HG03571 (cell line): ENCODE measurements at regions not wholly inside any gene's neighbourhood (a gene's known extent, or its start where the extent isn't known, plus 50 kb on each side); places are given as distances from the start of the nearest gene placed in this dataset.
"Not testable (repeated sequence)": the region's sequence is repeated elsewhere in the genome, so short reads cannot be mapped to it uniquely, and the experiment has no call there.

Experiments used
- ATAC-seq: cut with Tn5 transposase; IDR thresholded peaks from one replicate; pipeline ENCODE4 v1.9.1; 2021; ENCODE audit not compliant: unreplicated experiment

DNA sequence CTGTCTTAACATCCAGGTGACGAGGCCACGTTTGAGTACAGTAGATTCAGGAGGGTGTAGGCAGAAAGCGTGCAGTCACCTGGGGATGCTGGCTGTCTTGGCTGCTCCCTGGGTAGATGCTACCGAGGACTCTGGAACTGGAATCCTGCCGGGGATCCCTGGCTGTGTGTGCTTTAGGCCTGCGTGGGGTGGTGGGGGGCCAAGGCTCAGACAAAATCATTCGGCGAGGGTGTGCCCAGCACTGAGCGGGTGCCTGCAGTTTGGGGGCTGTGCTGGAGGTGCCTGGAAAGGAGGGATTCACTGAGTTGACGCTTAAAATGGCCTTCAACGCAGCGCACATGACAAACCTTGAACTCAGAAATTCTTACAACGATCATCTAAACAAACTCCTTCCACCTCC lies 93.5 kb upstream of the PODXL start:
- no peak for ATAC-seq

DNA sequence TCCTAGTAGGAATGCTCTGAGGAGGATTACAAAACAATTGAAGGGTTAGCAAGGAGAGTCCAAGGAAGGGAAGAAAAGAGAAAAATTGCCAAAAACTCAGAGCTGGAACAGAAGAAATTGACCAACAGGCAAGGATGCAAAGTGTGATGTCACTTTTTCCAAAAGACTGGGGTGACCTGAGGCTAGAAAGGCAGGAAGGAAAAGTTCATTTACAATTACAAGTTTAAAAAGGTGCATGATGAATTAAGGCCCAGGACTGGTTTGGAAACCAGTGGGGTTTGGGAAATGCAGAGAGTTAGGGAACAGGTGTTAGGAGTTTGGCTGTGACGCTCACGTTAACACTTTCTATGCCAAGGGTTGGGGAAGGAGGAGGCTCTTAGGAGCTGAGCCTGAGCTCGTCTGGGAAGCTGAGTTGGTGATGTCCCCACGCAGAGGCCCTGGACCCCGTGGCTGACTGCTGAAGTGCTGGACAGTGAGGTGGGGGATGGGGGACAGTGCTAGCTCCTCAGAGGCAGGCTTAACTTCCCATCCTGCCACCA lies 92.6 kb upstream of the PODXL start:
- no peak for ATAC-seq

DNA sequence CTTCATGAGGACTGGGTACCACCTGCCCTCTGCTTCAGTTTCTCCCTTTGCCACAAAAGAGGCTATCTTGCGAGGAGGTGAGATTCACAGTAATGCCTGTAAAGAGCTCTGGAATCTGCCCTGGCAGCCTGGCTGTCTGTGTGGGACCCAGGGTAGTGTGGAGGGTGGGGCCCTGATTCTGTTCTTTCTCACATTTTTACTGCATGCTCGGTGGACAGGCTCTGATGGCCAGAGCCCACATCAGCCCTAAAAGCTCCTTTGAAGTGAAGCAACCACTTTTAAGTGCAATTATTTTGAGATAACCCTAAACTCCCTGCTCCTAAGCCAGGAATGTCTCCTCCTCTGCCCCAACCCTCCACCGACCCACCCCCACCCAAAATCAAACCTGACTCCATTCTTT lies 92.1 kb upstream of the PODXL start:
- no peak for ATAC-seq

DNA sequence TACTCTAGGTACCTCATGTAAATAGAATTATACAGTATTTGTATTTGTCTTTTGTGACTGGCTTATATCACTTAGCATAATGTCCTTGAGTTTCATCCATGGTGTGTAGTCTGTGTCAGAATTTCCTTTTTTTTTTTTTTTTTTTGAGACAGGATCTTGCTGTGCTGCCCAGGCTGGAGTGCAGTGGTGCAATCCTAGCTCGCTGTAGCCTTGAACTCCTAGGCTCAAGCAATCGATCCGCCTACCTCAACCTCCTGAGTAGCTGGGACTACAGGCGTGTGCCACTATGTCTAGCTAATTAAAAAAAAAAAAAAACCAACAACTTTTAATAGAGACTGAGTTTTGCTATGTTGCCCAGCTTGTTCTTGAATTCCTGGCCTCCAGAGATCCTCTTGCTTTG lies 89.8 kb upstream of the PODXL start:
- no peak for ATAC-seq

DNA sequence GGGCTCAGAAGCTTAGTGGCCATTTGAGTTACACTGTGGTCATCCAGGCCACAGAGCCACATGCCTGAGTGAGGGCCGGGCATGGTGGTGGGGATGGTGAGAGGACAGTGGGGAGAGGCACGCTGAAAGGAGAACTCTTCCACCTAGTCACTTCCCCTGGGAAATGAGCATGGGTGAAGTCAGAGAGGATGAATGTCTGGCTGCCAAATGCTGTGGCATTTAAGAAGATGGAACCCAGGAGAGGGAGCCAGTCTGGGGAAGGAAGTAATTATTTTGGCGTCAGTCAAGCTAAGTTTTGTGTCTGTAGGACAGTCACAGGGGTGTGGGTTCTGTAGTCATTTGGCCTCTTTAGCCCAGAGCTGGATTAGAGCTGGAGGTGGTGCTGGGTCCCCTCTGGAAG lies 86.0 kb upstream of the PODXL start:
- no peak for ATAC-seq

DNA sequence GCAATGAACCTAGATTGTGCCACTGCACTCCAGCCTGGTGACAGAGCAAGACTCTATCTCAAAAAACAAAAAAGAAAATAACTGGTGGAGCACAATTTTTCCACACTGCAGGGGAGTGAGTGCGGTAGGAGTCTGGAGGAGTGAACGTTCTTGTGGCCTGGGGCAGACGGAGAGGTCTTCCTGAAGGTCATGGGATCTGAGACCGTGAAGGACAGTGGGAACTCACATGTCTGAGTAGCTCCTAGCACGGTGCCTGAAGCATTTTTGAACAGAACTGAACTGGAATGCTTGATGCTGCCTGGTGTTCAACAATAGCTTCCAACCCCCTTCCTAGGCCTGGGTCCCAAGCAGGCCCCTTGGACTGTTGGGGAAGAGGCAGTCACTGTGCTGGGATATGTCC lies 84.3 kb upstream of the PODXL start:
- ATAC-seq: no peak

DNA sequence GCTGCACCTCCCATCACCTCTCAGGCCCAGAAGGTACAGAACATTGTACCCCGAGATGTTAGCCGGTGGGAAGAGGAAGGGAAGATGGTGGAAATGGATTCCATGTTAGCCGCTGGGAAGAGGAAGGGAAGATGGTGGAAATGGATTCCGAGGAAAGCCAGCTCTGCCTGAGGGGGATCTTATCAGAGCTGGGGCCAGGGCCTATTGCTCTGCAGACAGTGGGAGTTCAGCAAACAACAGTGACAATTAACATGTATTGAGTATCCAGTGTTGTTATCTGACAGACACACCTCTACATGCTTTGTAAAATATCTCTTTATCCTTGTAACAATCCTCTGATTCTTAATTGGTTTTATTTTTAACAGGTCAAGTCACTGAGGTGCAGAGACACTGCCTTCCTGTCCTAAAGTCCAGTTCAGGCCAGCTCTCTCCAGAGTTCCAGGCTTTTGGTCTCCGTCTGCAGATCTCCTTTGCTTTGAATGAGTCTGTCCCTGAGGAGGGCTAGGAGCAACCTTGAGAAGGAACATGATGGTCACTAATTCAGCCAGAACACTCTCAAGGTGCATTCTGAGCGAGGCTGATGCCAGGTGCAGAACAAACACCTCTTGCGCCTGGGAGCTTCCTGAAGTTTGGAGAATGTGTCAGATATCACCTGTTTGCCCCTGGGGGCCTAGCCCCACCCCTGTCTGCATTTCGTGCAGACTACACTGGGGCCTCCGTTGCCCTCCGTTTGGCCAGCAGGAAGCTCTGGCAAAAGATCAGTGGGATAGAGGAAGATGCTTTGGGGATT lies 82.4 kb upstream of the PODXL start:
- ATAC-seq: no peak

DNA sequence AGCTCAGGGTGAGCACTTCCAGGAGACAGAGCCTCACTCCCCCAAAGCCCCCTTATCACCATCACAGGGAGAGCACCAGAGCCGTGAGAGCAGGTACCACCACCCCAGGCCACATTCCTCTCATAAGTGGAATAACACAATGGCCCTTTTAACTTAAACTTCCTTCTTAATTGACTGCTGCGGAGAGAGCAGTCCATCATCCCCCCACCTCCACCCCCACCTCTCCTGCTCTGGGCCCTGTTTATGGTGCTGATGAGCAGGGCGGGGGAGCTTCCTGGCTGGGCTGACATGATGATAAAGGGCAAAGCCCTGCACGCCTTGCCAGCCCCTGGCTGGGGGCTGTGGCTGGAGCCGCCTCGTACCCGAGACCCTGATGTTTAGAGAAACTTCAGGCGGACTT lies 81.4 kb upstream of the PODXL start:
- ATAC-seq: no peak

DNA sequence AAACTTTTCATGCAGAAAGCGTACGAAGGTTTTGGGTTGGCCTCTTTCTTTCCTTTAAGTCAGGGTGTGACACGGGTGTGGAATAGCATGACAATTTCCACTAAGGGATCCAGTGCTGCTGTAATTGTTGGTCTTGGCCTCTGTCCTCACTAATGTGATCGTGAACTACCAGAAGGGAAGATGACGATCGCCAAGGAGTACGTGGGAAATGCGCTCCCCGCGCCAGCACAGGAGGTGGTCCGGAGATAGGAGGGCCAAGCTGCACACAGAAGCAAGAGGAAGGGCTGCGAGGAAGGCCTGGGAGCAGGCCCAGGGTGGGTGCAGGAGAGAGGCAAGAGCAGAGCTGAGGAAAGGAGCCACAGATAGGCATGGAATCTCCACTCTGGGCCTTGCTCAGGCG lies 79.7 kb upstream of the PODXL start:
- no peak for ATAC-seq

DNA sequence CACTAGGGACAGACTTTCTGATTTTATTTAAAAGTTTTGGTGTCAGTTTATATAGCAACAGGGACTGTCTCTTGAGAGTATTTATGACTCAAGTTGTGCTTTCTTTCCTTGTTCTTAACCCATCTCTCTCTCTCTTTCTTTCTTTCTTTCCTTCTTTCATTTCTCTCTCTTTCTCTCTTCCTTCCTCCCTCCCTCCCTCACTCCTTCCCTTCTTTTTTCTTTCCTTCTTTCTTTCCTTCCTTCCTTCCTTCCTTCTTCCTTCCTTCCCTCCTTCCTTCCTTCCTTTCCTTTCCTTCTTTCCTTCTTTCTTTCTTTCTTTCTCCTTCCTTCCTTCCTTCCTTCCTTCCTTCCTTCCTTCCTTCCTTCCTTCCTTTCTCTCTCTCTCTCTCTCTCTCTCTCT lies 77.8 kb upstream of the PODXL start:
- ATAC-seq: not testable (repeated sequence)

DNA sequence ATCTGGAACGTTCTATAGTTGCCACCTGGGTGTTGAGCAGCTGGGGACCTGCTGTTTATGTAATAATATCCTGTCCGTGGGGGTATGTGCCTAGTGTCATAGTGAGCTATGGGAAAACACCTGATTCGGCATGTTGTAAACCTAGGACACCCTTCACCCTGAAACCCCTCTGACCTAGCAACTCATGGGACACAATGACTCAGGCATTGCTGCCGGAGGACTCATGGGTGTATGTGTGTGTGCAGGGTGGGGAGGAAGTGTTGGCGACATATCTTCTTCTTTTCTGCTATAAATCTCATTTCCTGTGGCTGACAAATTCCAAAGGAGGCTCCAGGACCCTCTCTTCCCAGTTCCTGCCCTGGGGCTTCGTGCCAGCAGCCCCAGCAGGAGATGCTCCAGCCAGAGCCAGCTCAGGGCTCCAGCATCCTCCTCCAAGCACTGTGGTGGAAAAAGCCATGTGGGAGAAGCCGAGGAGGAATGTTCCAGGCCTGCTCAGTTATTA lies 77.0 kb upstream of the PODXL start:
- no peak for ATAC-seq

DNA sequence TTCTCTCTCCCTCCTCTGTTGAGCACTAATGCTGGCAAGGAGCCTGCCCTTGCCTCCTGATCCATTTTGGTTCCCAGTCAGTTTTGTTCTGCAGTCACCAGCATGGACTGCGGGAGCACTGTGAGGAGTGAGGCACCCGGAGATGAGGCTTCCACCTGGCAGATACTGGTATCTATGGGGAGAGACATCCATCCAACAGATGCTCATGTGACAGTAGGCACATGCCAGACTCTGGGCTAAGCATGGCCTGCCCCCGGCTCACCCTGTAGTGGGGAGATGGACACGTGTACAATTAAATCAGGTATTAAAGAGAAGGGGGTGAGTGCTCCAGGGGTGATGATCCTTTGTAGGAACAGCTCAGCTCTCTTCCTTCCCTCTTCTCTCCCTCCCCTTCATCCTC lies 74.0 kb upstream of the PODXL start:
- no peak for ATAC-seq

DNA sequence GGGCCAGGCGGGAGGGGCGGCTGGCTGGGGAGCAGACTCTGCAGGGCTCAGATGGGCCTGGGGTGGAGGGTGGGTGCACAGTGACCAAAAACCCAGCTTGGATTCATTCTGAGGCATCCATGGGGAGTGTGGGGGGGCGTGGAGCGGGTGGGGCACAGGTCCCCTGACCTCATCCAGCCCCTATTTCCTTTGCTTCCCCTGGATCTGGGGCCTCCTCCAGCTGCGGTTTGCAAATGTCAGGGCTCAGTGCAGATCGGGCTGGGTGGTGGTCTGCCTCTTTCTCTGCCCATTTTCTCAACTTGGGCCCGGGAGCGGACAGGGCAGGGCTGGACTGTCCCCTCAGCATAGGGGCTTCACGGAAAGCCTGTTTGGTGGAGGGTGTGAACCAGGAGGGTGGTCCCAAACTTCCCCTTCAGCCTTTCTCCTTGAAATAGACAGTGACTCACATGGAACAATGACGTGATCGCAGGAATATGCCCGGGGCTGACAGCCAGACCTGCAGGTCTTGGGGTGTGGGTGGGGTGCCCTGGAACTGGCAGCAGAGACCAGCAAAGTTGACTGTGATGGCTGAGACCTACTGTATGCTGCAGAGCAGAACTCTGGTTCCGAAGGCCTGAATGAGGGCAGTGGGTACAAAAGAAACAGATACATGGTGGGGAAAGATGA lies 72.9 kb upstream of the PODXL start:
- ATAC-seq: no peak

DNA sequence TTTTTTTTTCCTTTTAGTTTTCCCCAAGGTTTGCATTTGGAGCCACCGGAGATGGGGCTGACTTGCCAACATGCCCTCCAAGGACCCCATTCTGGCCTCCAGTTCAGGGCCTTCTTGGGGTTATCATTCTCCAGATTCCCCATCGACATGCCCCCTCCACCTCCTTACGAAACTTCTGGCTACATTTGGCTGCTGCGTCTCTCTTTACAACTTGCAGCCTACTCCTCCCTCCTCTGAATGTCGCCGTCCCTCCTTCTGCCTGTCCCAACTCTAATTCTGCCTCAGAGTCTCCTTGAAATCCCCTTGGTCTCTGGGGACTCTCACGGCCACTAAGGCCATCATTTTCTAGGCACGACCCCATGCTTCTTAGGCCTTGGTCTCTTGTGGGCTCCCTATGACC lies 72.2 kb upstream of the PODXL start:
- ATAC-seq: no peak

DNA sequence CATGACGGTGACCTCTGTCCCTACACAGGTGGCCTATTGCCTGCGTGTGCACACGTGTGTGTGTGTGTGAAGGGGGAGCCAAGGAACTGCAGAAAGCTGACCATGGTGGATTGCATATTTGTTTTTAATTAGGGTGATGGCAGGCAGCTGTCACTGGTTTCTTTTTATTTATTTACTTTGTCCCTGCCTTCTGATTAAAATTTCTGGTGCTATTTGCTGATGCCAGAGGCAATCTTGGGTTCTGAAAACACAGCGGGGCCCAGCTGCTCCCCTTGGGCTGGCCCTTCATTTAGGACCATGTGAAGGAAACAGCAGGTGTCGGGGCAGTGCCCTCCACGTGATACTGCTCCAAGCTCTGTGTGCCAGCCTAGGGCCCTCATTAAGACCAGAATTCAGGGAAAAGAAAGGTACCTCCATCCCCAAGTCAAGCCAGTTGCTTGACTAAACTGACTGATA lies 71.3 kb upstream of the PODXL start:
- no peak for ATAC-seq

DNA sequence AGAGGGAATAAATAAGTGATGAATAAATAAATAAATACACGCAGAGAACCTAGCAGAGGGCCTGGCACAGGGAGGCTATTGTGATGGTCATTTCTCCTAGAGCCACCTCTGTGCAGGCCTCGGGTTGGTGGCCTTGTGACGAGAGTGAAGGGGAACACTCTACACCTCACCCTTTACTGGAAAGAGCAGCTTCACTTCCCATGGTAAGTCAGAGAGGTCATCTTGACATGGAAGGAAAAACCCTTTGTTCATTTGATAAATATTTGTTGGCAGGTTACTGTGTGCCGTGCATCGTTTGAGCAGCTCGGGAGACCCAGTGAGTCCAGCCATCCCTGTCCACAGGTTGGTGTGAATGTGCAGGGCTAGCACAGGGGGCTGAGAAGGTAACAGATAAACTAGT lies 70.2 kb upstream of the PODXL start:
- ATAC-seq: no peak

DNA sequence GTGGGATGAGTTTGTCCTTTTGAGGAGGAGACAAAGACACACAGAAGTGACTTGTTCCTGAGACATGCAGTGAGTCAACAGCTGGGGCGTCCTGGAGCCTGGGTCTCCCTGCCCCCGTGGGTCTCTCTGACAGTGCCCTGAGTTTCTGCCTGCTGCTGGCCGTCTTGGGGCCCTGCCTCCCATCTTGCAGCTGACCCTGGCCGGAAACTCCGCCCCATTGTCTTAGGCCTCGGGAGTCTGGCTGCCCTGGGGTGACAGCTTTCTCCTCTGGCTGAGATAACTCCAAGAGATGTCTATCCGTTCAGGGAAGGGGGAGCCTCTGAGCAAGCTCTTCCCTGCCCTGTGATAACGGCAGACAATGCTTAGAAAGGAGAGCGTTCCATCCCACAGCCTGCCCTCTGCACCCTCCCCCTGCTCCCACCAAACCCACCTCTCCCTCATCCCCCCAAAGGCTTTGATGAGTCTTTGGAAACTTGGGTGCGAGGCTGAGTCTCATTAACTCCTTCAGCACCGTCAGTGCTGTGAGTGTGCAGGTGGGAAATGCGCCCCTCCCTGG lies 69.5 kb upstream of the PODXL start:
- ATAC-seq: no peak

DNA sequence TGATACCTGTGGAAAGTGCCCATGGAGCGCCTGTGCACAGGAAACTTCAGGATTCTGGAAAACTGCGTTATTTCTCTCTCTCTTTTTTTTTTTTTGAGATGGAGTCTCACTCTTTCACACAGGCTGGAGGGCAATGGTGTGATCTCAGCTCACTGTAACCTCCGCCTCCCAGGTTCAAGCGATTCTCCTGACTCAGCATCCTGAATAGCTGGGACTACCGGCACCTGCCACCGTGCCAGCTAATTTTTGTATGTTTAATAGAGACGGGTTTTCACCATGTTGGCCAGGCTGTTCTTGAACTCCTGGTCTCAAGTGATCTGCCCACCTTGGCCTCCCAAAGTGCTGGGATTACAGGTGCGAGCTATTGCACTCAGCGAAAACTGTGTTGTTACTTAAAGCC lies 68.9 kb upstream of the PODXL start:
- ATAC-seq: not testable (repeated sequence)

DNA sequence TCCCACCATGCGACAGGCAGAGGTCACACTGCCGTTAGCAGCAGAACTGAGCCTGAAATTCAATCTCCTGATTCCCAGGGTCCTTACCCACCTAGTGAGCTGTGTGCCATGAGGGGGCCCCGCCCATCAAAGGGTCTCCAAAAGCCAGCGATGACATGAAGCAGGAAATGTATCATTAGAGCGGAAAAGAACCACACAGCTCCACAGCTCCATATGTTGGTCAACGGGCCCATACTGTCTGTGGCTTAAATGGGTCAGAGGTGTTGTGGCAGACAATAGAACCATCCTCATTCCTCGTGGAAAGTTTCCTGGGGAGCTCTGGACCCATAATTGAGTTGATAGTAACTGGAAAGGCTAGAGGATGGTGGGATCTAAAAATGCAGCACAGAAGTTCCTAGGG lies 68.1 kb upstream of the PODXL start:
- no peak for ATAC-seq

DNA sequence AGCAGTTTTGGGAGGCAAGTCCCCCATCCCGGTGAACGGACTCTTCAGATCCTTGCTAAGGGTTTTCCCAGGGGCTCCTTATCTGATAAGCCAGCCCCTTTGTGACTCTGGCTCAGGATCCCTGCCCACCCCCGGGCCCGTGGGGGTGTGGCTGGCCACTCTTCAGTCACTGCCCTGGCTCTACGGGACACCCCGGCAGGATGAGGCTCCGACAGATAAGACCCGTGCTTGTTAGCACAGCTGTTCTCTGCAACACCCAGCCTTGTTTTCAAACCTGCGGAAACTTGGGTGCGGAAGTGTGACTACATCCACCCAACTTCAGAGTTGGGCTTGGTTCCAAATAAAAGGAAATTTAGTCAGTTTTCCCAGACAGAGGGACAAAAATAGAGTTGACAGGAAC lies 66.7 kb upstream of the PODXL start:
- no peak for ATAC-seq

DNA sequence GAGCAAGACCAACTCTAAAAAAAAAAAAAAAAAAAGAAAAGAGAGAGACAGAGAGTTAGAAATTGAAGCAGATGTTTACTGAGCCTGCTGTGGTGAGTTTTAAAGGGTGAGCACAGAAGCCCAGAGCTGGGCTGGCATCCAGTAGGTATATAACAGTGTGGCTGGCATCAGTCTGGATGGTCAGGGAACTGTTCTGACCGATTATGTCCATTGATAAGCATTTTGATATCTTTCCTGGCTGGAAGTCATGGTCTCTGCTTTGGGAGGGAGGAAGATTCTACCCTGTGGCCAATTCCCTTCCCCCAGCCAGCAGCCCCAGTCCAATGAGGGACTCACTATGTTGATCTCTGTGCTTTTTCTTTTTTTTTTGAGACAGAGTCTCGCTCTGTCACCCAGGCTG lies 65.2 kb upstream of the PODXL start:
- ATAC-seq: no peak
